ENCODE measurements at regions not wholly inside any gene's neighbourhood (a gene's known extent, or its start where the extent isn't known, plus 50 kb on each side); places are given as distances from the start of the nearest gene placed in this dataset.

DNA sequence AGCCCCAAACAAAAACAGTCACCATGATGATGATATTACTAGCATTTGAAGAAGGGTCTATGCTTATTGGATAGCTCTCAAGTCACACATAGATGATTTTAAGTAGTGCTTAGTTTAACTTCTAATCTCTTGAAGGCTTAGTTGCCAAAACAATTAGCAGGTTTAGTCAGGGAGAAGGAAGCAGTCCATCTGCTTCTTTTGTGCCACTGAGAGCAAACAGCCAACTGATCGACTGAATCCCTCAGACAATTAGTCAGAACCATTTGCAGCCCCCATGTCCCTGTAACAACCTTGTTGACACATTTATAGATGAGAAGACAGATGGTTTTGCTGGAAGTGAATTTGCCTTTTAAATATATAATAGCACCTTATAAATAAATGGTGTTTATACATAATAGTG lies 585.1 kb upstream of the SUCLG2 start:
- TF ChIP-seq POLR2AphosphoS5 (IDR thresholded peaks at IDR 0.05; ENCODE audit: low read depth, low read length): no peak
- TF ChIP-seq, protein P1, sequence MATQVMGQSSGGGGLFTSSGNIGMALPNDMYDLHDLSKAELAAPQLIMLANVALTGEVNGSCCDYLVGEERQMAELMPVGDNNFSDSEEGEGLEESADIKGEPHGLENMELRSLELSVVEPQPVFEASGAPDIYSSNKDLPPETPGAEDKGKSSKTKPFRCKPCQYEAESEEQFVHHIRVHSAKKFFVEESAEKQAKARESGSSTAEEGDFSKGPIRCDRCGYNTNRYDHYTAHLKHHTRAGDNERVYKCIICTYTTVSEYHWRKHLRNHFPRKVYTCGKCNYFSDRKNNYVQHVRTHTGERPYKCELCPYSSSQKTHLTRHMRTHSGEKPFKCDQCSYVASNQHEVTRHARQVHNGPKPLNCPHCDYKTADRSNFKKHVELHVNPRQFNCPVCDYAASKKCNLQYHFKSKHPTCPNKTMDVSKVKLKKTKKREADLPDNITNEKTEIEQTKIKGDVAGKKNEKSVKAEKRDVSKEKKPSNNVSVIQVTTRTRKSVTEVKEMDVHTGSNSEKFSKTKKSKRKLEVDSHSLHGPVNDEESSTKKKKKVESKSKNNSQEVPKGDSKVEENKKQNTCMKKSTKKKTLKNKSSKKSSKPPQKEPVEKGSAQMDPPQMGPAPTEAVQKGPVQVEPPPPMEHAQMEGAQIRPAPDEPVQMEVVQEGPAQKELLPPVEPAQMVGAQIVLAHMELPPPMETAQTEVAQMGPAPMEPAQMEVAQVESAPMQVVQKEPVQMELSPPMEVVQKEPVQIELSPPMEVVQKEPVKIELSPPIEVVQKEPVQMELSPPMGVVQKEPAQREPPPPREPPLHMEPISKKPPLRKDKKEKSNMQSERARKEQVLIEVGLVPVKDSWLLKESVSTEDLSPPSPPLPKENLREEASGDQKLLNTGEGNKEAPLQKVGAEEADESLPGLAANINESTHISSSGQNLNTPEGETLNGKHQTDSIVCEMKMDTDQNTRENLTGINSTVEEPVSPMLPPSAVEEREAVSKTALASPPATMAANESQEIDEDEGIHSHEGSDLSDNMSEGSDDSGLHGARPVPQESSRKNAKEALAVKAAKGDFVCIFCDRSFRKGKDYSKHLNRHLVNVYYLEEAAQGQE (IDR thresholded peaks at IDR 0.05; ENCODE audit: insufficient read depth in 1 of 2, low read depth in 2 of 2, low read length in 2 of 2): no peak
- TF ChIP-seq SIN3A (IDR thresholded peaks at IDR 0.05; ENCODE audit: borderline replicate concordance, insufficient read depth, low read length): no peak
- TF ChIP-seq TAF1 (IDR thresholded peaks at IDR 0.05; ENCODE audit: borderline replicate concordance, insufficient read depth, low read length): no peak
